LNCAP (cell line): ENCODE measurements at regions not wholly inside any gene's neighbourhood (a gene's known extent, or its start where the extent isn't known, plus 50 kb on each side); places are given as distances from the start of the nearest gene placed in this dataset.

Source experiments
- TF ChIP-seq, protein P1 (sequence below): fragments of 450-650 bp; IDR thresholded peaks from 2 replicates; pipeline ENCODE4 v1.5.1; 2017; ENCODE audit warnings: mild to moderate bottlenecking

DNA sequence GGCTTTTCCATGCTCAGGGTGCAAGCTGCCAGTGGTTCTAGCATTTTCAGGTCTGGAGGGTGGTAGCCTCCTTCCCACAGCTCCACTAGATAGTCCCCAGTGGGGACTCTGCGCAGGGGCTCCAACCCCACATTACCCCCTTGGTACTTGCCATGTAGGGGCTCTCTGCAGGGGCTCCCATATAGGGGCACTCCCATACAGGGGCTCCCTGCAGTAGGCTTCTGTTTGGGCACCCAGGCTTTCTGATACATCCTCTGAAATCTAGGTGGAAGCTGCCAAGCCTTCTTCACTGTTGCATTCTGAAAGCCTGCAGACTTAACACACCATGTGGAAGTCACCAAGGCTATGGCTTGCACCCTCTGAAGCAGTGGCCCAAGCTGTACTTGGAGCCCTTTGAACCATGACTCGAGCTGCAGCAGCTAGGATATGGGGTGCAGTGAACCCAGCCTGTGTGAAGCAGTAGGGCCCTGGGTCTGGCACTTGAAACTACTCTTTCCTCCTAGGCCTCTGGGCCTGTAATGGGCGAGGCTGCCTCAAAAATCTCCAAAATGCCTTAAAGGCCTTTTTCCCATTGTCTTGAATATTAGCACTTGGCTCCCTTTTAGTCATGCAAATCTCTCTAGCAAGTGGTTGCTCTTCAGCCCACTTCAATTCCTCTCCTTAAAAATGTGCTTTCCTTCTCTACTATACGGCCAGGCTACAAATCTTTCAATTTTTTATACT is 96.4 kb downstream of the TPRA1 start:
- TF ChIP-seq, protein P1, sequence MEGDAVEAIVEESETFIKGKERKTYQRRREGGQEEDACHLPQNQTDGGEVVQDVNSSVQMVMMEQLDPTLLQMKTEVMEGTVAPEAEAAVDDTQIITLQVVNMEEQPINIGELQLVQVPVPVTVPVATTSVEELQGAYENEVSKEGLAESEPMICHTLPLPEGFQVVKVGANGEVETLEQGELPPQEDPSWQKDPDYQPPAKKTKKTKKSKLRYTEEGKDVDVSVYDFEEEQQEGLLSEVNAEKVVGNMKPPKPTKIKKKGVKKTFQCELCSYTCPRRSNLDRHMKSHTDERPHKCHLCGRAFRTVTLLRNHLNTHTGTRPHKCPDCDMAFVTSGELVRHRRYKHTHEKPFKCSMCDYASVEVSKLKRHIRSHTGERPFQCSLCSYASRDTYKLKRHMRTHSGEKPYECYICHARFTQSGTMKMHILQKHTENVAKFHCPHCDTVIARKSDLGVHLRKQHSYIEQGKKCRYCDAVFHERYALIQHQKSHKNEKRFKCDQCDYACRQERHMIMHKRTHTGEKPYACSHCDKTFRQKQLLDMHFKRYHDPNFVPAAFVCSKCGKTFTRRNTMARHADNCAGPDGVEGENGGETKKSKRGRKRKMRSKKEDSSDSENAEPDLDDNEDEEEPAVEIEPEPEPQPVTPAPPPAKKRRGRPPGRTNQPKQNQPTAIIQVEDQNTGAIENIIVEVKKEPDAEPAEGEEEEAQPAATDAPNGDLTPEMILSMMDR, result no peak

DNA sequence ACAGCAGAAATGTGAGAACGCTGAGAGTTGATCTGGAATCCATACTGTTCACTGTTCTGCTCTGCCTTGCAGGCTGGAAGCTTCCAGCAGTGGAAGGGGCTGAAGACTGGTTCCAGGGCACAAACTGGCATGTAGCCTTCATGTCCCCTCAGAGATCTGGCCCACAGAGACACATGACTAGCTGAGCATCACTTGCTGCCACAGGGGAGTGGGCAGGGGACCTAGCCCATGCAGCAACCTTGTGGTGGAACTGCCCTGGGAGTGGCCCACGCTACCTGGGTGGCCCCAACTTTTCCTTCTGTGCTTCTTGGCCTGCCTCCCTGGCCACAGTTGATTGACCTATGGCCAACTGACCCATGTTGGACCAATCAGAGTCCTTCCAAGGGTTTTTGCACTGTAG is 98.1 kb downstream of the TPRA1 start:
- TF ChIP-seq, protein P1, result no peak

DNA sequence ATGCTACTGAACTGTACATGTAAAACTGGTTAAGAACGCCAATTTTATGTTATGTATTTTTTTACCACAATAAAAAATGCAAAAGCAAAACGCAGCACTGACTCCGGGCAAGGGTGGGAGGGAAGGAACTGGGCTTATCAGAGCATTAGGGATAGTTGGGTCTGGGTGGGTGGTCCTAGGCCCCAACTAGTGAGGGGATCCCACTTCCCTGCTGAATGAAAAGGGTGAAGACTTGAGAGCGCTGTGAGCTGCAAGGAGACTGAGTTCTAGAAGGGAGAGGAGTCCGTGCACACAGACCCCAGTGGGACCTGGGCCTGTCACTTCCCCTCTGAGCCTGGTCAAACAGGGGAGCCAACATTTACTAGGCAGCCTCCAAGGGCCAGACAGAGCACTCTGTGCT is 98.6 kb downstream of the TPRA1 start:
- TF ChIP-seq, protein P1, result no peak

DNA sequence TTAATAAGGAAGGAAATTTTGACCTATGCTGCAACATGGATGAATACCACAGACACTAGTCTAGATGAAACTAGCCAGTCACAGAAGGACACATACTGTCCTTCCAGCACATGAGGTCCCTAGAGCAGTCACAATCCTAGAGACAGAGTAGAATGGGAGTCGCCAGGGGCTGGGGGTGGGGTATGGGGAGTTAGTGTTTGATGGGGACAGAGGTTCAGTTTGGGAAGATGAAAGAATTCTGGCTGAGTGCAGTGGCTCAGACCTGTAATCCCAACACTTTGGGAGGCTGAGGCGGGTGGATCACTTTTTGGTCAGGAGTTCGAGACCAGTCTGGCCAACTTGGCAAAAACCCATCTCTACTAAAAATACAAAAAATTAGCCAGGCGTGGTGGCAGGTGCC is 99.2 kb downstream of the TPRA1 start:
- TF ChIP-seq, protein P1, result no peak

DNA sequence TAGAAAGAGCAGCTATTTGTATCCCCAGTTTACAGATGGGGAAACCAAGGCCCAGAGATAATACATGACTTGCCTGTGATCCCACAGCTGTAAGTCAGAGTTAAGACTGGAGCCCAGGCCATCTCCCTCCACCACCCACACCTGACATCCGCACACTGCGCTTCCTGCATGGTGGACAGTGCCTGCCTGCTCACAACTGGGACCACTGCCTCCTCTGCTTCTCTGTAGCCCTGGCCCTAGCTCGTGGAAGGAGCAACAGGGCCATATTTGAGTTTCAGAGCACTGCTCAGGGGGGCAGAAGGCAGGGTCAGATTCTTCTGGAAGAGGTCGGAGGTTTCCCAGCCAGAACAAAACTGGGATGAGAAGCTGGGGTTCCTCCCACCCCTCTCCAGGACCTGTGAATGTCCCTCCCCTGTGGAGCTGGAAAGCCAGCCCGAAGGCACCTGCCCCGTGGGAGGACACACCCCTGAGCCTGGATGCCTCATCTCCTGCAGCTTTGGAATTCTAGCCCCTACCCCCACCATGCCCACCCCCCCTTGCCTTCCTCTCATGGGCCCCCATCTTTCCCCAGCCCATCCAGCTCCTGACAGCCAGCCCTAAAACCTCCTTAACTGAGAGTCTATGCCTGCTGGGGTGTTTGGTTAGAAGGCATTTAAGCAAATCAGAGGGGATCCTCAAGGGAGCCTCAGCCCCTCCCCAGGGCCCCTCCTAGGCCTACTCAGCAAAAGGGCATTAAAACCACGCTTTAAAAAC is 100.1 kb downstream of the TPRA1 start:
- TF ChIP-seq, protein P1, result no peak

DNA sequence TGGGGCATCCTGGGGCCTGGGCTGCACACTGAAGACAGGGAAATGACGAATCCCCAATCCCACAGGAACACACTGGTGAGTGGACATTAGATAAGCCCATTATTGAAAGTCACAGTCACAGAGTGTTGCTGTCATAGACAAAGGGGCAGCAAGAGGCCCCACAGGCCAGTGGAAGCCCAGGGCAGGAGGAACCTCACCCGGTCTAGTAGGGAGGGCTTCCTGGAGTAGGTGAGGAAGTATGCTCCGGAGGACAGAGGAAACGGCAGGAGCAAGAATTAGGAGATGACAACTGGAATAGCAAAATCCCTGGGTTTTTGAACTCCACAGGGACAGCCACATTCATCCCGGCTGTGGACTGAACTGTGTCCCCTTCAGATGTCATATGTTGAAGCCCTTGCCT is 101.2 kb downstream of the TPRA1 start:
- TF ChIP-seq, protein P1, result no peak

DNA sequence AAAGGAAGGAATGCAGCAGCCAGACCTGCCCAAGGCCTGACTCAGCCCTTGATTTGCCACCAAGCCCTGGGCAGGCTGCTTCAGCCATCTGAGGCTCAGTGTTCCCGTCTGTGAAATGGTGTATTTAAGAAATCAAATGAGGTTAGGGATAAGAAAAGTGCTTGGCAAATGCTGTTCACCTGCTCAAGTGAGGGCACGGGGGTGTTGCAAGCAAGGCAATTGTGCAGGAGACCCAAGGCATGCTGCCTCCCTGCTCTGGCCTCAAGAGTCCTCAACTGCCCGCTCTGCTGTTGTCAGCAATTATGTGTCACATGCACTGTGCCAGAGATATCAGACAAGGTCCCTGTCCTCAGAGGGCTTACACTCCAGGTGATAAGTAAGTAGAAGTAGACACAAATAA is 101.8 kb downstream of the TPRA1 start:
- TF ChIP-seq, protein P1, result no peak
